Endodermal cell (in vitro differentiated cells): ENCODE measurements at regions not wholly inside any gene's neighbourhood (a gene's known extent, or its start where the extent isn't known, plus 50 kb on each side); places are given as distances from the start of the nearest gene placed in this dataset.
A peak's percentile ranks its signal among the peaks of the same experiment; 100 is the strongest.
"Not testable (repeated sequence)": the region's sequence is repeated elsewhere in the genome, so short reads cannot be mapped to it uniquely, and the experiment has no call there.

ENCODE experiments used
- DNase-seq: peaks from one replicate; pipeline ENCODE4 v3.0.0-alpha.2; 2017
- H3K27ac ChIP-seq: 2 replicates; pipeline ENCODE4 v1.5.1; 2013; ENCODE audit warnings: mild to moderate bottlenecking, low read depth, low read length, moderate library complexity
- H3K27me3 ChIP-seq: 2 replicates; pipeline ENCODE4 v1.6.1; 2013; ENCODE audit warnings: mild to moderate bottlenecking, low read length, moderate library complexity; ENCODE audit not compliant: insufficient read depth, control insufficient read depth, poor library complexity, severe bottlenecking
- H3K36me3 ChIP-seq: 2 replicates; pipeline ENCODE4 v1.7.0; 2013; ENCODE audit warnings: mild to moderate bottlenecking, low read length, moderate library complexity; ENCODE audit not compliant: control insufficient read depth, insufficient read depth
- H3K4me1 ChIP-seq: one replicate; pipeline ENCODE4 v1.7.0; 2013; ENCODE audit warnings: low read length; ENCODE audit not compliant: control insufficient read depth, insufficient read depth
- H3K4me3 ChIP-seq: 2 replicates; pipeline ENCODE4 v1.5.1; 2013; ENCODE audit warnings: mild to moderate bottlenecking, low read length, moderate library complexity
- H3K9ac ChIP-seq: 2 replicates; pipeline ENCODE4 v1.6.1; 2013; ENCODE audit warnings: mild to moderate bottlenecking, low read length, moderate library complexity; ENCODE audit not compliant: poor library complexity, severe bottlenecking; ENCODE audit errors: extremely low read depth
- H3K9me3 ChIP-seq: 2 replicates; pipeline ENCODE4 v1.6.1; 2013; ENCODE audit warnings: mild to moderate bottlenecking, low read length, moderate library complexity; ENCODE audit not compliant: control insufficient read depth
- H3K27ac Mint-ChIP-seq: 2 replicates; pipeline ENCODE4 v1.8.0; 2020; ENCODE audit warnings: mixed read lengths
- H3K27me3 Mint-ChIP-seq: 2 replicates; pipeline ENCODE4 v1.8.0; 2021; ENCODE audit warnings: mild to moderate bottlenecking, mixed read lengths; ENCODE audit not compliant: insufficient read depth
- H3K36me3 Mint-ChIP-seq: 2 replicates; pipeline ENCODE4 v1.8.0; 2020; ENCODE audit warnings: low read depth, mixed read lengths
- H3K4me1 Mint-ChIP-seq: 2 replicates; pipeline ENCODE4 v1.8.0; 2020; ENCODE audit warnings: mixed read lengths
- H3K4me3 Mint-ChIP-seq: 2 replicates; pipeline ENCODE4 v1.8.0; 2020; ENCODE audit warnings: mild to moderate bottlenecking, moderate library complexity, mixed read lengths
- H3K9me3 Mint-ChIP-seq: 2 replicates; pipeline ENCODE4 v1.8.0; 2020; ENCODE audit warnings: mild to moderate bottlenecking, mixed read lengths
- WGBS, 2 experiments: methylation state at CpG; one replicate each; pipeline versions ENCODE4 v1.1.5 to v1.1.7; 2013; ENCODE audit warnings: missing lambda C conversion rate in 2 of 2, mixed read lengths in 1 of 2; ENCODE audit not compliant: insufficient coverage in 1 of 2, insufficient read length in 1 of 2; 5-methylcytosine and 5-hydroxymethylcytosine counted together
- TF ChIP-seq, protein P1 (sequence below): fragments of 200-600 bp; sonication (generic); conservative IDR thresholded peaks from 2 replicates; pipeline ENCODE4 v1.5.0; 2021; ENCODE audit warnings: antibody characterized with exemption, mild to moderate bottlenecking

DNA sequence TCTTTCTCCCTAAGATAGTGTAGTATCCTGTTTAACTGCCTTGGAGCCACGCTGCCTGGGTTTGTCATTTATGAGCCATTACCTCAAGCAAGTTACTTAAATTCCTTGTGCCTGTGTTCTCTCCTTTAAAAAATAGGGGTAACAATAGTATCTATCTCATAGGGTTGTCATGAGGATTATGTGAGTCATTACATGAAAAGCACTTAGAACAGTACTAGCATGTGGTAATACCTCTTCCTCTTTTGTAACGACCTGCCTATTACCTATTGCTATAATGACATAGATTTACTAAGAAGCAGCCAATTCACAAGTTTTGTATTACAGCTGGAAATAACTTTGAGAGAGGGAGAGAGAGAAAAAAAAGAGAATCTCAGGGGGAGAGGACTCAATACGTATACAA, 834.7 kb downstream of the RAPGEF2 start:
- Mint-ChIP-seq H3K27ac (no peak overlapping the region), H3K27me3 (peaks cover 2% of the 10 kb centered on the region), H3K9me3 (peaks cover 66% of the 10 kb centered on the region), H3K36me3 (peaks cover 1% of the 10 kb centered on the region), H3K4me1 (no peaks in the 10 kb centered on the region), H3K4me3 (no peak overlapping the region)
- 80 to 85% methylated on average over 2 to 3 of the region's 3 CpGs for whole genome bisulfite sequencing, 2 experiments
- no peaks in the 10 kb centered on the region for H3K4me1 ChIP-seq
- no peak overlapping the region for H3K9ac ChIP-seq
- no peak for DNase-seq
- H3K4me3 ChIP-seq, result peak overlapping the region; percentile 44
- no peak overlapping the region for H3K27ac ChIP-seq
- no peaks in the 10 kb centered on the region for H3K27me3 ChIP-seq
- TF ChIP-seq, protein P1, sequence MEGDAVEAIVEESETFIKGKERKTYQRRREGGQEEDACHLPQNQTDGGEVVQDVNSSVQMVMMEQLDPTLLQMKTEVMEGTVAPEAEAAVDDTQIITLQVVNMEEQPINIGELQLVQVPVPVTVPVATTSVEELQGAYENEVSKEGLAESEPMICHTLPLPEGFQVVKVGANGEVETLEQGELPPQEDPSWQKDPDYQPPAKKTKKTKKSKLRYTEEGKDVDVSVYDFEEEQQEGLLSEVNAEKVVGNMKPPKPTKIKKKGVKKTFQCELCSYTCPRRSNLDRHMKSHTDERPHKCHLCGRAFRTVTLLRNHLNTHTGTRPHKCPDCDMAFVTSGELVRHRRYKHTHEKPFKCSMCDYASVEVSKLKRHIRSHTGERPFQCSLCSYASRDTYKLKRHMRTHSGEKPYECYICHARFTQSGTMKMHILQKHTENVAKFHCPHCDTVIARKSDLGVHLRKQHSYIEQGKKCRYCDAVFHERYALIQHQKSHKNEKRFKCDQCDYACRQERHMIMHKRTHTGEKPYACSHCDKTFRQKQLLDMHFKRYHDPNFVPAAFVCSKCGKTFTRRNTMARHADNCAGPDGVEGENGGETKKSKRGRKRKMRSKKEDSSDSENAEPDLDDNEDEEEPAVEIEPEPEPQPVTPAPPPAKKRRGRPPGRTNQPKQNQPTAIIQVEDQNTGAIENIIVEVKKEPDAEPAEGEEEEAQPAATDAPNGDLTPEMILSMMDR, result no peak
- no peaks in the 10 kb centered on the region for H3K36me3 ChIP-seq
- H3K9me3 ChIP-seq, result peaks cover 63% of the 10 kb centered on the region

DNA sequence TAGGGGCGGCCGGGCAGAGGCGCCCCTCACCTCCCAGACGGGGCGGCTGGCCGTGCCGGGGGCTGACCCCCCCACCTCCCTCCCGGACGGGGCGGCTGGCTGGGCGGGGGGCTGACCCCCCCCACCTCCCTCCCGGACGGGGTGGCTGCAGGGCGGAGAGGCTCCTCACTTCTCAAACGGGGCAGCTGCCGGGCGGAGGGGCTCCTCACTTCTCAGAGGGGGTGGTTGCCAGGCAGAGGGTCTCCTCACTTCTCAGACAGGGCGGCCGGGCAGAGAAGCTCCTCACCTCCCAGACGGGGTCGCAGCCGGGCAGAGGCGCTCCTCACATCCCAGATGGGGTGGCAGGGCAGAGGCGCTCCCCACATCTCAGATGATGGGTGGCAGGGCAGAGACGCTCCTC, 836.8 kb downstream of the RAPGEF2 start:
- not testable (repeated sequence) for H3K36me3 Mint-ChIP-seq, H3K4me1 Mint-ChIP-seq, H3K9ac ChIP-seq, H3K36me3 ChIP-seq, H3K27me3 Mint-ChIP-seq, H3K4me3 Mint-ChIP-seq, H3K4me3 ChIP-seq, H3K27ac Mint-ChIP-seq, H3K27ac ChIP-seq, H3K27me3 ChIP-seq, DNase-seq, H3K4me1 ChIP-seq
- 95 to 100% methylated on average over 1 to 24 of the region's 25 CpGs for WGBS, 2 experiments
- peaks cover 47% of the 10 kb centered on the region for H3K9me3 ChIP-seq
- H3K9me3 Mint-ChIP-seq, result peaks cover 47% of the 10 kb centered on the region

DNA sequence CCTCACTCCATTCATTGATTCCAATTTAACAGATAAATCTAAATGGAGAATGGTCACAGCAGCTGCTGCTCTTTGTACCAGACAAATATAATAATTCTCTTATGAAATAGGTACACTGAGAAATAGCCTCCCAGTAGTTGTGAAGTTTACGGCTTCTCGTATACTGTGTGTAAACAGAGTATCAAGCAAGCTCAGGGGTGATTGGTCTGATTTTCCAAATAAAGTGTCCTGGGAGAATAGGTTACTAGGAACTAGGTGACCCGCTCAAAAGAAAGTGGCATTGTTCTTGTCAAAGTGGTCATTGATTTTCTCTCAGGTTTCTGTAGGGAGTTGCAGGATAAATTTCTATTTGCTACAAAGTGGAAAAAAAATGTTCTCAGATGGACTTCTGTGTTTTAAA, 838.2 kb downstream of the RAPGEF2 start:
- peaks cover 33% of the 10 kb centered on the region for H3K9me3 ChIP-seq
- H3K4me3 ChIP-seq, result no peak overlapping the region
- H3K36me3 Mint-ChIP-seq, result no peaks in the 10 kb centered on the region
- no peak overlapping the region for H3K4me3 Mint-ChIP-seq
- no peaks in the 10 kb centered on the region for H3K4me1 ChIP-seq
- H3K27ac ChIP-seq, result no peak overlapping the region
- TF ChIP-seq, protein P1, result no peak
- H3K4me1 Mint-ChIP-seq, result no peaks in the 10 kb centered on the region
- WGBS, 2 experiments, result 94 to 96% methylated on average over 2 to 3 of the region's 3 CpGs
- no peak for DNase-seq
- peaks cover 4% of the 10 kb centered on the region for H3K27me3 Mint-ChIP-seq
- no peaks in the 10 kb centered on the region for H3K36me3 ChIP-seq
- H3K27me3 ChIP-seq, result peaks cover 4% of the 10 kb centered on the region
- H3K27ac Mint-ChIP-seq, result no peak overlapping the region
- H3K9me3 Mint-ChIP-seq, result peaks cover 33% of the 10 kb centered on the region
- no peak overlapping the region for H3K9ac ChIP-seq

DNA sequence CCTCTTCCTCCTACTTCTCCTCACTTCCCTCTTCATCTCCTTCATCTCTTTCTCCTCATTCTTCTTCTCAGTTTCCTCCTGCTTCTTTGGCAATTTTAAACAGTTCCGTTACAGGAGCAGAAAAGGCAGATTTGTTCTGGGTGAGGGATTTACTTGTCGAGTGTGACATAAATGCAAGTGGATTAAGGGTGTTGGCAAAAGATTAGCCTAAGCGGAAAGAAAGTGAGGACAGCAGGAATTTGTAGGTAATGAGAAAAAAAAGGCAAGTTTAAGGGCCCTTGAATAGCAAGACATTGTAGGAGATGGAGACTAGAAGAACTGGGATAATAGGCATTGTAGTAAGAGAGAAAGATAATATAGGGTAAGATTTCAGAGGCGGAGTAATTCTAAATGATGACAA, 841.6 kb downstream of the RAPGEF2 start:
- WGBS, 2 experiments, result 85 to 97% methylated on average over 3 to 4 of the region's 4 CpGs
- Mint-ChIP-seq H3K9me3 (peaks cover 18% of the 10 kb centered on the region), H3K27ac (no peak overlapping the region), H3K27me3 (peaks cover 4% of the 10 kb centered on the region), H3K4me1 (peaks cover 6% of the 10 kb centered on the region), H3K36me3 (no peaks in the 10 kb centered on the region), H3K4me3 (no peak overlapping the region)
- DNase-seq, result no peak
- Histone ChIP-seq H3K27me3 (peaks cover 4% of the 10 kb centered on the region), H3K4me3 (no peak overlapping the region), H3K27ac (no peak overlapping the region), H3K4me1 (no peaks in the 10 kb centered on the region), H3K9me3 (peaks cover 14% of the 10 kb centered on the region), H3K9ac (no peak overlapping the region), H3K36me3 (no peaks in the 10 kb centered on the region)
- TF ChIP-seq, protein P1, result no peak
